ENCODE measurements at regions not wholly inside any gene's neighbourhood (a gene's known extent, or its start where the extent isn't known, plus 50 kb on each side); places are given as distances from the start of the nearest gene placed in this dataset.

GRCh38 chr12:19042221-19042620 lies 87.3 kb upstream of the PLEKHA5 start:
- in situ Hi-C loops (cut with HindIII; ENCODE audit: low sequenced_read_pairs): no loop called here

DNA sequence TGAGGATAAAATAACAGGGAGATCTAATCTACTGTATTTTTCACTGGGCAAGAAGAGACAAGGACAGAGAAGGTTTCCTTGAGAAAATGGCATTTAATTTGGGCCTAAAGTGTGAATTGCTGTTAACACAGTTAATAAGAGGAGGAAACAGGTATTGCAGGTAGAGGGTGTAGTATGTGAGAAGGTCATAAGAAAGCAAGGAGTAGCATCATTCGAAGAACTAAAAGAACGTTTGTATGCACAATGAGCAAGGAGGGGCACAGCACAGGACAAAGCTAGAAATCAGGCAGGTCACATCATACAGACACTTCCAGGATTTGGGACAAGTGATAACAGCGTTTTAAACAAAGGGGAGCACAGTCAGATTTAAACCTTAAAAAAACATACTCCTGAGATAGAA lies 85.1 kb upstream of the PLEKHA5 start:
- in situ Hi-C loops (cut with HindIII; ENCODE audit: low sequenced_read_pairs): no loop called here

- in situ Hi-C loops (cut with HindIII; ENCODE audit: low sequenced_read_pairs): no loop called here
These were observed 84.6 kb upstream of the PLEKHA5 start for GRCh38 chr12:19044891-19045290.

DNA sequence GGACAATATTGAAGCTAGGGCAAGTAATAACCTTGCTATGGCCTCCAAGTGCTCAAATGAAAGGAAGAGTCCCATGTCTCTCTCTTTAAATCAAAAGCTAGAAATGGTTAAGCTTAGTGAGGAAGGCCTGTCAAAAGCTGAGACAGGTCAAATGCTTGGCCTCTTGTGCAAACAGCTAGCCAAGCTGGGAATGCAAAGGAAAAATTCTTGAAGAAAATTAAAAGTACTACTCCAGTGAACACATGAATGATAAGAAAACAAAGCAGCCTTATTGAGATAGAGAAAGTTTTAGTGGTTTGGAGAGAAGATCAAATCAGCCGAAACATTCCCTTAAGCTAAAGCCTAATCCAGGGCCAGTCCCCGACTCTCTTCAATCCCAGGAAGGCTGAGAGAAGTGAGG lies 84.1 kb upstream of the PLEKHA5 start:
- in situ Hi-C loops (cut with HindIII; ENCODE audit: low sequenced_read_pairs): no loop called here

DNA sequence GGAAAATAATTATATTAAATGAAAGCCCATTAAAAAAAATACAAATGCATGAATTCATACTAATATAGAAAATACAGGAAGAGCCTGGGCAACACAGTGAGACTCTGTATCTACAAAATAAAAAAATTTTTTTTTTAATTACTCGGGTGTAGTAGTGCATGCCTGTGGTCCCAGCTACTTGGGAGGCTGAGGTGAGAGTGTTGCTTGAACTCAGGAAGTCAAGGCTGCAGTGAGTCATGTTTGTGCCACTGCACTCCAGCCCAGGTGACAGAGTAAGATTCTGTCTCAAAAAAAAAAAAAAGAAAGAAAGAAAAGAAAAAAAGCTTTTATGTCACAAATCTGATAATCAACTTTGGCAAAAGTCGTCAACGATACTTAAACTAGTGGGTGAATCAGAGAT lies 80.6 kb upstream of the PLEKHA5 start:
- in situ Hi-C loops (cut with HindIII; ENCODE audit: low sequenced_read_pairs): no loop called here

DNA sequence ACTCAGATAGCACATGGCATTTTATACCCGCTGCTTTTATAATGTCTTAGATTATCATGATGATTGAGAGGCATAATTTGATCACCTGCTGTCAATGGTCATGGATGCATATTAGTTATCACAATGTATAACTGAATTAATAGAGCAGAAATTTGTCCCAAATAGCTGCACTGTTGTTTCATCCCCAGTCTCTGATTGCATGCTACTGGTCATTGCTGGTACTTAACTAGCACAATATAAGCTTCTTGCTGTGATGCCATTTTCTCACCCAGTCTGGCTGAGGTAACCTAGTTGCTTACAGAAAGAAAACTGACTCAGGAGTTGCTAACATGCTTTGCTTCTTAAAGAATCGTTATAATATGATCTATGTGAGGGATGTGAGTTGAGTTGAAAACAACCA lies 76.8 kb upstream of the PLEKHA5 start:
- in situ Hi-C loops (cut with HindIII; ENCODE audit: low sequenced_read_pairs): no loop called here

- in situ Hi-C loops (cut with HindIII; ENCODE audit: low sequenced_read_pairs): no loop called here
These were observed 76.3 kb upstream of the PLEKHA5 start for GRCh38 chr12:19053218-19053617.

GRCh38 chr12:19054035-19054434 lies 75.5 kb upstream of the PLEKHA5 start:
- in situ Hi-C loops (cut with HindIII; ENCODE audit: low sequenced_read_pairs): no loop called here

DNA sequence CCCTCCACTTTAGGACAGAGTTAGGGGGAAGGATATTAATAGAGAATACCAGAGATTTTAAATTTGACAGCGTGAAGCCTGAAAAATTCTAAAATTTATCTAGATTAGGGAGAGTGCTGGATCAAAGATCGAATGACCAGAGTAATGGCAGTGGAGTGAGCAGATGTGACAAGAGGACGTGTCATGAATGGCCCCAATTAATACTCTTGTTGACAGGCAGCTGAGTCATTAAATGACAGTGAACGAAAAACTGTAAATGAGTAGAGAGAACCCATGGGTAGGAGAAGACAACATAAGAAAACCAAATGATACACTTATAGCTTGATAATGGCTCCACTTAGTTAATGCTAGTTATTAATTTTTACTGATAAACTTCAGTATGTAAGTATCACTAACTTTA lies 73.9 kb upstream of the PLEKHA5 start:
- in situ Hi-C loops (cut with HindIII; ENCODE audit: low sequenced_read_pairs): no loop called here

DNA sequence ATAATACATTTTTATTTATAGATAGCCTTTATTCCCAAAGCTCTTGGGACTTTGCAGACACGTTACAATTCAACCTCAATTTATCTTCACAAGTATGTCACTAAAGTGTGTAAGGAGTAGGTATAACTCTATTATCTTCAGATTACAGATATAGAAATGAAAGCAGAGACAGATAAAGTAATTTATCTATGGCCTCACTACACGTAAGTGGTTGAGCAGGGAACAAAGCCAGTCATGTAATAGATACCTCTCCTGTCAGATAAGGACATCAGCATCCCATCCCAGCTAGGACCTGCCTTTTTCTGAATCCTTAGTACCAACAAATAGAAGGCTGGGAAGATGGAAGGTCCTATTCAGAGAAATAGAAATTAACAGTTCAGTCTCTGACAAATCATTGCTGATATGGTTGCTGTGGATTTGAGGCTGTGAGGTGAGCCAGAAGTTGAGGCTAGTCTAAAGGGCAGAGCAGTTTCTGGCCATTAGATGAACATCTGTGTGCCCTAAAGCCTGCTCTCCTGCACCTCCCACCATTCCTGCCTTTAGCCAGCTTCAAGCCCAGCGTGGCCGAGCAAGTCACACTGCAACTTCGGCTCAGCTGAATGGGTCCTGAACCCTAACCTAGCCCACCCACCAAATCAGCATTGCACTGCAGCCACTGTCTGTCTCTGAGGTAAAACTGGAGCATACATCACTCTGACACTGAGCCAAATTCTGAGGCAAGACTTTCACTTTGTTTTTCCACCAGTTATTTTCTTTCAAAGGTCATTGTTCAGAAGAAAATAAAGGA lies 71.1 kb upstream of the PLEKHA5 start:
- in situ Hi-C loops (cut with HindIII; ENCODE audit: low sequenced_read_pairs): no loop called here

DNA sequence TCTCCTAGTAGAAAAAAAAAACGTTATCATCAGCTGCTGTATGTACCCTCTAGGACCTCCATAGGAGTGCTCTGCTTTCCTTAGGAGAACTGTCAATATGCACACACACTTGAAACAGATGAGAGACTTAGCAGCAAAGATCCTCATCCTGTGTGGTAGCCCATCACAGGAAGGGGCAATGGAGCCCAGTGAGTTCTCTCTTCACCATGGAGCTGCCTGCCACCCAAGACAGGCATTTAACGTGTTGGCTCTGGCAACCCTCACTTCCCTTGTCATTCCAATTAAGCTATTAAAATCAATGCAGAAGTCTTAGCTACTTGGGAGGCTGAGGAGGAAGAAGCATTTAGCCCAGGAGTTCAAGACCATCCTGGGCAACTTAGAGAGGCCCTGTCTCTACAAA lies 64.8 kb upstream of the PLEKHA5 start:
- in situ Hi-C loops (cut with HindIII; ENCODE audit: low sequenced_read_pairs): loop anchor here (5.0 kb wide), 1 partner anchor 52 kb away; no protein-coding TSS in a partner anchor

DNA sequence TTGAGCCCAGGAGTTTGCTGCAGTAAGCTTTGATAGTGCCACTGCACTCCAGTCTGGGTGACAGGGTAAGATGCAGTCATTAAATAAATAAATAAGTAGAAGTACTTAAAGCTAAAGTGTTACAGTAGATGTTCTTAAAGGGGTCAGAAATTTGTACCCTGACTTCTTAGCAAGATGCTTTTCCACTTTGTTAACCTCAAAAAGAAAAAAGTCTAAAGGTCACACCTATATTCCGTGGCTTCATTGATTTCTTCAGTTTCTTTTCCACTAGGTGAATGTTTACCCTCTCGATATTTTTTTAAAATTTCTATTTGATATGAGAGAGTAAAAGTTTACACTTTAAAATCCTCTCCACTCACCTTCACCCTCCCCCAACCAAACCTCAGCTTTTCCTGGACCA lies 64.3 kb upstream of the PLEKHA5 start:
- in situ Hi-C loops (cut with HindIII; ENCODE audit: low sequenced_read_pairs): loop anchor here (5.0 kb wide), 1 partner anchor 53 kb away; no protein-coding TSS in a partner anchor

- in situ Hi-C loops (cut with HindIII; ENCODE audit: low sequenced_read_pairs): loop anchor here (5.0 kb wide), 1 partner anchor 54 kb away; no protein-coding TSS in a partner anchor
These were observed 63.7 kb upstream of the PLEKHA5 start for GRCh38 chr12:19065871-19066270.

DNA sequence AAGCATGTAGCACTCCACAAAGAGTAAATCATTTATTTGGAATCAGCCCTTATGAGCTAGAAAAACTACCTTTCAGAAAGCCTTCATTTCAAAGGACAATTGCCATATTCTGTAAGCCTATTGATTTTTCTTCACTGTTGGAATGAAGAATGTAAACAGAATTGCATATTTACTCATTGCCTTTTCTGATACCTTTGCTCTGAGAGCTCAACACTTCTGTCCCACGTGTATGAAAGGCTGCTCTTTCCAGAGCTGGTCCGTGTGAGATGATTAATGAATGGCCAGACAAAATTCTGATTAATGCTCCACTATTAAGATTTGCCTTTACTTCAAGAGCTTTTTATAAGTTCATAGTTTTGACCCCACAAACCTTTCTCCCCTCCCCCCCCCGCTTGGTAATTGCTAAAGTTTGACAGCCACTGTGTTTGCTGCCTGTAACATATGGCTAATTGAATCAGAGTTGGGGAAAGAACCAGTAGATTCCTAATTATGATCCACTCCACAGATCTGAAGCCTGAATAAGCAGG lies 63.0 kb upstream of the PLEKHA5 start:
- in situ Hi-C loops (cut with HindIII; ENCODE audit: low sequenced_read_pairs): loop anchor here (5.0 kb wide), 1 partner anchor 54 kb away; no protein-coding TSS in a partner anchor

DNA sequence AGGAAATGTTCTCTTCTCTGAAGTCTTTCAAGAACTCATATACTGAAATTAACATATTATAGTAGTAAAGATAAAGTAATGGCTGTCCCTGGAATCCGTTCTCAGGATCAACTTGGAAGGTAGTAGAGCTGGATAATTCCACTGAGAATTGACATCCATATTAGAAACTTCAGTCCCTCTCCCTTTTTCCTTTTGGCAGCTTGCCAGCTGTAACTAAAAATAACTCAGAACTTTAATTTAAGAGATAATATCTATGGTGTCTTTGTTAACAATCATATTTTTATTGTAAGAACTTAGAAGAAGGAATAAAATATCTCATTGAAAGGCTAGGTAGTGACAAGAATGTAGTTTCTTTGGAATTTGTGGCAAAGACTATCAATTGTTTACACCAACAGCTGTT lies 61.4 kb upstream of the PLEKHA5 start:
- in situ Hi-C loops (cut with HindIII; ENCODE audit: low sequenced_read_pairs): loop anchor here (5.0 kb wide), 1 partner anchor 56 kb away; no protein-coding TSS in a partner anchor

- in situ Hi-C loops (cut with HindIII; ENCODE audit: low sequenced_read_pairs): no loop called here
These were observed 59.2 kb upstream of the PLEKHA5 start for GRCh38 chr12:19070341-19070740.

DNA sequence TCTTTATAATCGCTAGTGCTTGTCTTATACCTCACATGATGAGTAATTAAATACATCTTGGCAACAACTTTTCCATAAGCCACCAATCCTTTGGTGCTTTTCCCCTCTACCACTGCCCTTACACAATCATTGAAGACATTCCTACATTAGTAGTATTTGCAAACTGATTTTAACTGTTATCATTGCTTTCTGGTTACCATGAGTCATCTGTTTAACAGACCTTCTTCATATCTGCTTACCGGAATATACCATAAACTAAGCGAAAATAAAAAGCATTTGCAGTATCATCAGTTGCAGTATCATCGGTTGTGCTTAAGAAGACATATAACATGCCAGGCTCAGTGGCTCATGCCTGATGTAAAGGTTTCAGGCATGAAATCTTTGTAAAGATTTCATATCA lies 54.8 kb upstream of the PLEKHA5 start:
- in situ Hi-C loops (cut with HindIII; ENCODE audit: low sequenced_read_pairs): no loop called here

- in situ Hi-C loops (cut with HindIII; ENCODE audit: low sequenced_read_pairs): no loop called here
These were observed 53.7 kb upstream of the PLEKHA5 start for GRCh38 chr12:19075711-19076340.
